ENCODE measurements at regions not wholly inside any gene's neighbourhood (a gene's known extent, or its start where the extent isn't known, plus 50 kb on each side); places are given as distances from the start of the nearest gene placed in this dataset.
"Not testable (repeated sequence)": the region's sequence is repeated elsewhere in the genome, so short reads cannot be mapped to it uniquely, and the experiment has no call there.

- DNase-seq (ENCODE audit: insufficient read length, low spot score) (no peak), FAIRE-seq (no peak)
- no peak for TF ChIP-seq POU2F2 (IDR thresholded peaks at IDR 0.05; ENCODE audit: low read depth, low read length)
- TF ChIP-seq POLR2AphosphoS5 (IDR thresholded peaks at IDR 0.05; ENCODE audit: low read depth, low read length), result no peak
- TF ChIP-seq SPI1 (IDR thresholded peaks at IDR 0.05; ENCODE audit: low read depth, low read length), result no peak
These were observed 112.8 kb upstream of the USP25 start for GRCh38 chr21:15616864-15617574.

DNA sequence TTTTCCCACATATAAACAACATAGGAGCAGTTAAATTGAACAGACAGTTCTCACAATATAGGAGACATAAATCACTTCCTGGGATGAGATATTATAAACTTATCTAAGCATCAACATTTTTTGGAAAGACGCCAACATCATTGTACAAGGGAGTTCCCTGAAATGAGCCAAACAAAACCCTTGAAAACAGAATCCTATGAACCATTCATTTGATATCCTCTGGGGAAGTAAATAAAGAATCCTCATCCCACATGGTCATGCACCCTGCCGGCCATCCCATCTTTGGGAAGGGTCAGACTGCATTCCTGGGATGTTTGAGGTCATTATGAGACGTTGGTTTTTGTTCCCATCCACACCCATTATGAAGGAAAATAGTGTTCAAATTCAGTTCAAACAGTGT is 111.8 kb upstream of the USP25 start:
- FAIRE-seq (no peak), DNase-seq (ENCODE audit: insufficient read length, low spot score) (no peak)
- TF ChIP-seq POLR2A (IDR thresholded peaks at IDR 0.05; ENCODE audit: low read depth, low read length) (no peak), PAX5 (IDR thresholded peaks at IDR 0.05; ENCODE audit: insufficient read depth, low read length, severe bottlenecking) (no peak), POU2F2 (IDR thresholded peaks at IDR 0.05; ENCODE audit: low read depth, low read length) (no peak), TAF1 (IDR thresholded peaks at IDR 0.05; ENCODE audit: low read depth, low read length) (no peak), SPI1 (IDR thresholded peaks at IDR 0.05; ENCODE audit: low read depth, low read length) (no peak), POLR2AphosphoS5 (IDR thresholded peaks at IDR 0.05; ENCODE audit: low read depth, low read length) (no peak)

- TF ChIP-seq PAX5 (IDR thresholded peaks at IDR 0.05; ENCODE audit: insufficient read depth, low read length, severe bottlenecking), result no peak
- no peak for TF ChIP-seq POLR2A (IDR thresholded peaks at IDR 0.05; ENCODE audit: low read depth, low read length)
- TF ChIP-seq SPI1 (IDR thresholded peaks at IDR 0.05; ENCODE audit: low read depth, low read length), result no peak
- no peak for TF ChIP-seq POU2F2 (IDR thresholded peaks at IDR 0.05; ENCODE audit: low read depth, low read length)
- no peak for TF ChIP-seq TAF1 (IDR thresholded peaks at IDR 0.05; ENCODE audit: low read depth, low read length)
- DNase-seq (ENCODE audit: insufficient read length, low spot score) (no peak), FAIRE-seq (no peak)
These were observed 108.9 kb upstream of the USP25 start for GRCh38 chr21:15620892-15621291.

DNA sequence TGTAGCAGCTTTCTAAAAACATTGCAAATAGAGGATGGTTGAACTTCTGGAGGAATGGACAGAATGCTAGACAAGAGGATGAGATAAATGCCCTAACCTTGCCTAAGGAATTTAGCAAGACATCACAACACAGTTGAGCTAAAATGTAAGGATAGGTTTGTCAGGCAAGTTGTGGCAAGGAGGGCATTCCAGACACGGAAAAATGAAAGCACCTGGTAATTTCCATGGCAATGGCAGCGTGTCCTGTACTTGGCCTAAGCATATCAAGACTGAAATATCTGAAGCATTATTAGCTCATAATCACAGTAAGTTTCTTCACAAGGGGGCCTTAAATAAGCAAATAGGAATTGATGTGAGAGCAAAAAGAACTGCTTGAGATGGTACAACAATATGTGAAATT is 105.1 kb upstream of the USP25 start:
- TF ChIP-seq POLR2AphosphoS5 (IDR thresholded peaks at IDR 0.05; ENCODE audit: low read depth, low read length) (no peak), TAF1 (IDR thresholded peaks at IDR 0.05; ENCODE audit: low read depth, low read length) (no peak), PAX5 (IDR thresholded peaks at IDR 0.05; ENCODE audit: insufficient read depth, low read length, severe bottlenecking) (no peak), POLR2A (IDR thresholded peaks at IDR 0.05; ENCODE audit: low read depth, low read length) (no peak), POU2F2 (IDR thresholded peaks at IDR 0.05; ENCODE audit: low read depth, low read length) (no peak), SPI1 (IDR thresholded peaks at IDR 0.05; ENCODE audit: low read depth, low read length) (no peak)
- FAIRE-seq, result no peak
- no peak for DNase-seq (ENCODE audit: insufficient read length, low spot score)

- TF ChIP-seq POLR2AphosphoS5 (IDR thresholded peaks at IDR 0.05; ENCODE audit: low read depth, low read length) (no peak), PAX5 (IDR thresholded peaks at IDR 0.05; ENCODE audit: insufficient read depth, low read length, severe bottlenecking) (no peak), POLR2A (IDR thresholded peaks at IDR 0.05; ENCODE audit: low read depth, low read length) (no peak), TAF1 (IDR thresholded peaks at IDR 0.05; ENCODE audit: low read depth, low read length) (no peak), SPI1 (IDR thresholded peaks at IDR 0.05; ENCODE audit: low read depth, low read length) (no peak), POU2F2 (IDR thresholded peaks at IDR 0.05; ENCODE audit: low read depth, low read length) (no peak)
- FAIRE-seq, result no peak
- DNase-seq (ENCODE audit: insufficient read length, low spot score), result no peak
These were observed 104.4 kb upstream of the USP25 start for GRCh38 chr21:15625363-15625762.

DNA sequence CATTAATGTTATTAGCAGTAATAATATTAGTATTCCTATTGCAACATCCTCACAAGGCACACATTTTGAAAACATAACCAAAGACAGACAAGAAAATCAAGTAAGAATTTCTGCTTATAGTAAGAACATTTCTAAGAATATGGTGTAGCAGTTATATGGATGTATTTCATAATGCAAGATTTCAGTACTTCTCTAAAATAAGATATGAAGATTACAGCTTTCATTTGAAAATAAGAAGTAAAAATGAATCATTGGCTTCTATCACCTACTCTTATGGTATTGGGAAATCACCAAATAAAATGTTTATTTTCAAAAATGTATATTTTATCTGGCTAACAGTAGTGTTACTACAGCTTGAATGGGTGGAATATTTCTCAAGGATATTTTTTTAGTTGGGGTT is 103.8 kb upstream of the USP25 start:
- FAIRE-seq, result no peak
- TF ChIP-seq TAF1 (IDR thresholded peaks at IDR 0.05; ENCODE audit: low read depth, low read length) (no peak), POLR2AphosphoS5 (IDR thresholded peaks at IDR 0.05; ENCODE audit: low read depth, low read length) (no peak), PAX5 (IDR thresholded peaks at IDR 0.05; ENCODE audit: insufficient read depth, low read length, severe bottlenecking) (no peak), POU2F2 (IDR thresholded peaks at IDR 0.05; ENCODE audit: low read depth, low read length) (no peak)
- DNase-seq (ENCODE audit: insufficient read length, low spot score), result no peak

- no peak for TF ChIP-seq SPI1 (IDR thresholded peaks at IDR 0.05; ENCODE audit: low read depth, low read length)
- TF ChIP-seq POLR2A (IDR thresholded peaks at IDR 0.05; ENCODE audit: low read depth, low read length), result no peak
- TF ChIP-seq PAX5 (IDR thresholded peaks at IDR 0.05; ENCODE audit: insufficient read depth, low read length, severe bottlenecking), result no peak
- no peak for TF ChIP-seq POU2F2 (IDR thresholded peaks at IDR 0.05; ENCODE audit: low read depth, low read length)
- no peak for TF ChIP-seq POLR2AphosphoS5 (IDR thresholded peaks at IDR 0.05; ENCODE audit: low read depth, low read length)
- TF ChIP-seq TAF1 (IDR thresholded peaks at IDR 0.05; ENCODE audit: low read depth, low read length), result no peak
- no peak for FAIRE-seq
- no peak for DNase-seq (ENCODE audit: insufficient read length, low spot score)
These were observed 102.8 kb upstream of the USP25 start for GRCh38 chr21:15627011-15627410.

DNA sequence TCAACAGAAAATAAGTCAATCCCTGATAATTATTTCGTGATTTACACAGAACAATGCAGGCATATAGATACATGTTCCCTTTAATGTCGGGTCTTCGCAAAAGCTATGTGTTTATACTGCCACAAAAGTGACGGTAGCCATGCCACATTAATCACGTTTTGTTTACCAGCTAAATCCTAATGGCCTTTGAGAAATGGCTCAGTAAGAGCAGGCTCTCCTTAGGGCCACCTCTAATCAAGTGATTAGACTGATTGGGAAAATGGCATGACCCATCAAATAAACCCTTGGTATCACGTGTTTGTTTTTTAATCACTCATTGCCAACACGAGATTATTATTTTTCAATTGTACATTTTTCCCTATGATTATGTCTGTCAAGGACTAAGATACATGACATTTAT is 102.0 kb upstream of the USP25 start:
- FAIRE-seq (no peak), DNase-seq (ENCODE audit: insufficient read length, low spot score) (no peak)
- TF ChIP-seq TAF1 (IDR thresholded peaks at IDR 0.05; ENCODE audit: low read depth, low read length), result no peak
- no peak for TF ChIP-seq SPI1 (IDR thresholded peaks at IDR 0.05; ENCODE audit: low read depth, low read length)
- no peak for TF ChIP-seq POU2F2 (IDR thresholded peaks at IDR 0.05; ENCODE audit: low read depth, low read length)
- TF ChIP-seq POLR2A (IDR thresholded peaks at IDR 0.05; ENCODE audit: low read depth, low read length), result no peak
- TF ChIP-seq POLR2AphosphoS5 (IDR thresholded peaks at IDR 0.05; ENCODE audit: low read depth, low read length), result no peak
- no peak for TF ChIP-seq PAX5 (IDR thresholded peaks at IDR 0.05; ENCODE audit: insufficient read depth, low read length, severe bottlenecking)

GRCh38 chr21:15631342-15631741 is 98.4 kb upstream of the USP25 start:
- no peak for TF ChIP-seq TAF1 (IDR thresholded peaks at IDR 0.05; ENCODE audit: low read depth, low read length)
- no peak for TF ChIP-seq SPI1 (IDR thresholded peaks at IDR 0.05; ENCODE audit: low read depth, low read length)
- no peak for TF ChIP-seq POLR2AphosphoS5 (IDR thresholded peaks at IDR 0.05; ENCODE audit: low read depth, low read length)
- TF ChIP-seq POLR2A (IDR thresholded peaks at IDR 0.05; ENCODE audit: low read depth, low read length), result no peak
- TF ChIP-seq PAX5 (IDR thresholded peaks at IDR 0.05; ENCODE audit: insufficient read depth, low read length, severe bottlenecking), result no peak
- TF ChIP-seq POU2F2 (IDR thresholded peaks at IDR 0.05; ENCODE audit: low read depth, low read length), result no peak
- DNase-seq (ENCODE audit: insufficient read length, low spot score) (no peak), FAIRE-seq (no peak)

- DNase-seq (ENCODE audit: insufficient read length, low spot score); FAIRE-seq: not testable (repeated sequence)
These were observed 95.2 kb upstream of the USP25 start for GRCh38 chr21:15634541-15634940.
